GM12865 (cell line): ENCODE measurements at regions not wholly inside any gene's neighbourhood (a gene's known extent, or its start where the extent isn't known, plus 50 kb on each side); places are given as distances from the start of the nearest gene placed in this dataset.

Experiments used
- DNase-seq: peaks from one replicate; pipeline ENCODE4 v3.0.0; 2010; ENCODE audit warnings: low read depth
- H3K4me3 ChIP-seq: 2 replicates; pipeline ENCODE4 v1.5.1; 2011; ENCODE audit warnings: mild to moderate bottlenecking, low read depth, low read length, control low read depth
- TF ChIP-seq, protein P1 (sequence below): IDR thresholded peaks from 2 replicates; pipeline ENCODE4 v1.5.1; 2011; ENCODE audit warnings: low read length, control low read depth, low read depth, inconsistent platforms; ENCODE audit not compliant: insufficient read depth; ENCODE audit errors: missing control alignments

- H3K4me3 ChIP-seq, result no peak overlapping the region
- DNase-seq, result no peak
Observed at GRCh38 chr1:181150842-181151241, 62.3 kb downstream of the IER5 start.

GRCh38 chr1:181151378-181152326 is 63.2 kb downstream of the IER5 start:
- no peak overlapping the region for H3K4me3 ChIP-seq
- peak; percentile 65 for DNase-seq
- TF ChIP-seq, protein P1, sequence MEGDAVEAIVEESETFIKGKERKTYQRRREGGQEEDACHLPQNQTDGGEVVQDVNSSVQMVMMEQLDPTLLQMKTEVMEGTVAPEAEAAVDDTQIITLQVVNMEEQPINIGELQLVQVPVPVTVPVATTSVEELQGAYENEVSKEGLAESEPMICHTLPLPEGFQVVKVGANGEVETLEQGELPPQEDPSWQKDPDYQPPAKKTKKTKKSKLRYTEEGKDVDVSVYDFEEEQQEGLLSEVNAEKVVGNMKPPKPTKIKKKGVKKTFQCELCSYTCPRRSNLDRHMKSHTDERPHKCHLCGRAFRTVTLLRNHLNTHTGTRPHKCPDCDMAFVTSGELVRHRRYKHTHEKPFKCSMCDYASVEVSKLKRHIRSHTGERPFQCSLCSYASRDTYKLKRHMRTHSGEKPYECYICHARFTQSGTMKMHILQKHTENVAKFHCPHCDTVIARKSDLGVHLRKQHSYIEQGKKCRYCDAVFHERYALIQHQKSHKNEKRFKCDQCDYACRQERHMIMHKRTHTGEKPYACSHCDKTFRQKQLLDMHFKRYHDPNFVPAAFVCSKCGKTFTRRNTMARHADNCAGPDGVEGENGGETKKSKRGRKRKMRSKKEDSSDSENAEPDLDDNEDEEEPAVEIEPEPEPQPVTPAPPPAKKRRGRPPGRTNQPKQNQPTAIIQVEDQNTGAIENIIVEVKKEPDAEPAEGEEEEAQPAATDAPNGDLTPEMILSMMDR, result no peak

More at GRCh38 chr1:181150842-181151241, 62.3 kb downstream of the IER5 start:
- TF ChIP-seq, protein P1, result no peak

DNA sequence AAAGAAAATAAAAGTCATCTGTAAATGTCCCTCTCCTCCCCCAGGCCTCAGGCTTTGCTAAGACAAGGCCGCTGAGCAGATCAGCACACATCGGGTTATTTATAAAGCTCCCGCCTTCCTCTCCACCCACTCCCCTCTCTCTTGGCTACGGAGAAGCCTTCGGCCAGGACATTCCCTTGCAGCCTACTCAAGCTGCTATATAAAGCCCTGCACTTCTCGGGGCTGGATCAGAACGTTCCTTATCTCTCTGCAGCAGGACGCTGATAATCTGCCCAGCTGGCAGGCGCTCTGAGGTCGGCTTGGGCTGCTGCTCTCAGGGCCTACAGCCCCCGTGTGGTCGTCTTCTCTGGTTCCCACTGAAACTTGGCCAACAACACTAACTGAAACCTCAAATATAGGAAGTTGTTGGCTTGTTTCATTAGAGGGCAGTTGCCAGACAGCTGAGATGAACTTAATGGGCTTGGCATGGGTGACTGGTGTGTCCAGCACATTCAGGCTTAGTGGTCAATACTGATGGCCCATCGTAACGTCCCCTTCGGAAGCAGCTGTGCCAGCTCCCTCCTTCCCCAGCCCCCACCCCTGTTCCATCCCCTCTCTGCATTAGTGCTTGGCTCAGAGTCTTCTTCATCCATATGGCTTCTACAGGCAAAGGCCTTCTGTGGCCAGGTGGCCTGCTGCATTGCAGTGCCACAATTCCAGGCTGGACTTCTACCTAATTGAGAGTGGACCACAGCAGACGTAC is 64.6 kb downstream of the IER5 start:
- peak; percentile 89 for DNase-seq
- H3K4me3 ChIP-seq, result no peak overlapping the region
- TF ChIP-seq, protein P1, result peak; percentile 40

- DNase-seq, result no peak
- no peak overlapping the region for H3K4me3 ChIP-seq
- TF ChIP-seq, protein P1, result no peak
Observed at GRCh38 chr1:181153634-181153961, 65.1 kb downstream of the IER5 start.

DNA sequence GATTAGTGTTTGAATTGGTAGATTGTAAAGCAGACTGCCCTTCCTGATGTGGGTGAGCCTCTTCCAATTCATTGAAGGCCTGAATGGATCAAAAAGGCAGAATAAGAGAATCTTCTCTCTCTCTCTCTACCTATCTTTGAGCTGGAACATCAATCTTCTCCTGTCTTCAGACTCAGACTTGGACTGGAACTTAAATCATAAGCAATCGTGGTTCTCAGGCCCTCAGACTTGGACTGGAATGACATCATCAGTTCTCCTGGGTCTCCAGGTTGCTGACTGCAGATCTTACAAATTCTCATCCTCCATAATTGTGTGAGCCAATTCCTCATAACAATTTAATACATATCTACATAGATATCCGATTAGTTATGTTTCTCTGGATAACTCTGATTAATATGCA is 66.8 kb downstream of the IER5 start:
- H3K4me3 ChIP-seq, result no peak overlapping the region
- no peak for DNase-seq
- TF ChIP-seq, protein P1, result no peak

DNA sequence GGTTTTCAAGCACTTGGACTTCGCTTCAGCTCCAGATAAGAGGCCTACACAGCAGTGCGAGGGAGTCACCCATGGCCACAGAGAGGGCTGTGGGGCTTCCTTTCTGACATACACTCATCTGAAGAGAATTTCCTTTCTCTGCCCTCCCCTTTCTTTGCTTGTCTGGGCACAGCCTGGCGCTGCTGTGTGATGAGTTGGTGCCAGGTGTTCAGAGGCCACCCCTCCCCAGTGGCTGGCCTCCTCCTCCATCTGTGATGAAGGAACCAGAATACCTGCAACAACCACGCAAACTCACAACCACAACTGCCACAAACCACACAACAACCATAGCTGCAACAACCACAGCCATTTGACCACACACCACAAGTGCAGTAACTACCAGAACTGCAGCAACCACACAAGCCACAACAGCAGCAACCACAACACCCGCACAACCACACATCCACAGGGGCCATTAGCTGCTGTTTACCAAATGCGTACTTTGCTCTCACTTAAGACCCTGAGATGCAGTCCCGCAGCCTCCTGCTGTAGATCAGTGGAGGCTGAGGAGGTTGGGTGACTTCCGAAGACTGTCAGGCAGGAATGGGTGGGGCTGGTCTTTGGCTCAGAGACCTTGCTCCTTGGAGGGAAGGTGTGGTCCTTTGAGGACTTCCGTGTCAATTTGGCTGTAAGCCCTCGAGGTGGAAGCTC is 71.1 kb downstream of the IER5 start:
- peak; percentile 45 for DNase-seq
- TF ChIP-seq, protein P1, result no peak
- no peak overlapping the region for H3K4me3 ChIP-seq
